HG03571 (cell line): ENCODE measurements at regions not wholly inside any gene's neighbourhood (a gene's known extent, or its start where the extent isn't known, plus 50 kb on each side); places are given as distances from the start of the nearest gene placed in this dataset.

Experiments
- ATAC-seq: cut with Tn5 transposase; IDR thresholded peaks from one replicate; pipeline ENCODE4 v1.9.1; 2021; ENCODE audit not compliant: unreplicated experiment

DNA sequence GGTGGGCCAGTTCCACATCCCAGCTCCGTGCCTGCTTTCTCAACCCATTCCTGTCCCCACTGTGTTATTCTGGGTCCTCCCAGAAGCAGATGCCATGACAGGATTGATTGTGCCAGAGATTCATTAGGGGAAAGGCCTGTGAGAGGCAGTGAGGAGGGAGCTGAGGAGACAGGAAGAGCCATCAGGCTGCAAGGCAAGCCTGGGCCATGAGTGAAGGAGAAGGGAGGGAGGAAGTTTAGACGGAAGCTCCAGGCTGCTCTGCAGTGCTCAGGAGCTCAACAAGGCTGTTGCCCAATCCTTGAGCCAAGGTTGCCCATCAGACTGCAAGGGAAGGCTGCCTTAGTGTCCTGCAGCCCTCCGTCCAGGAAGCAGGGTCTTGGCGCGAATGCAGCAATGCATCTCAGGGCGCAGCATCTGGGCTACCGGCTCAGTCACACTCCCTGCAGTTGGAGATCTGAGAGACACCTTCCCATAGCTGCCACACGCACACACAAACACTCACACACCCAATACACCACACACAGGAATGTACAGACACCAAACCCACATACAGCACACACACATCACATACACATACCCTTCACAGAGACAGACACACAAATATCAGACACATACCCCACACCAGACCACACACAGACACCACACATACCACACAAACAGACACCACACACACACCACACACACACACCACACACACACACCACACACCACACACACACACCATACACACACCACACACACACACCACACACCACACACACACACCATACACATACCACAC lies 139.5 kb upstream of the NDUFV2 start:
- ATAC-seq, result no peak

DNA sequence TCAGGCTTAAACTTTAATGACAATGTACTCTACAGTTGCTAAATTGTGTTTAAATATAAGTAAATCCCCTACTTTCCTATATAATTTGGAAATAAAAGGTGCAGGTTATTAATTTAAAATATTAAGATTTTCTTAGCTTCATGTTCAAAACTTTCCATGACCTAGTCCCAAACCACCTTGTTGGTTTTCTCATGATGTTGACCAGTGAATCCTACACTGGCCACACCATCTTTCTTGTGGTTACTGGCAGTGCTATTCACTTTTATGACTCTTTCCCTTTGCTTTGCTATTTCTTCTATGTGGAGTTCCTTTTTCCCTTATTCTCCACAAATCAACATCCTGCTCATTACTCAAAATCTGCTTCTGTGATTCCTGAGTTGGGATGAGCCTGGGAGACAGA lies 138.6 kb upstream of the NDUFV2 start:
- ATAC-seq, result no peak

DNA sequence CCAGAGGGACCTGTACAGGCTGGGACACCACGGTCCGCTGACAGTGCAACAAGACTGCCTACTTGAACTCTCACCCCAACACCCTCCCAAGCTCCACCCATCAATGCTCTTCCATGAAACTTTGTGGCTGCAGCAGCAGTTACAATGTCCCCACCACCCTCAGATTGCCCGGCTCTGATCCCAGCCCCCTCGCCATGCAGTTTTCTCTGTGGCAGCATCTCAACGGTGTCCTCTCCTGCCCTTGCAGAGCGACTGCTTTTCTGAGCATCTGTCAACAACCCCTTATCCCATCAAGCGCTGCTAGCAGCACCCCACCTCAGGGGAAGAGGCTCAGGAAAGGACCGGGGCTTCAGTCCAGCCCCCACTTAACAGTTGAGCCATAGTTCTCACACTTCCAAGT lies 137.1 kb upstream of the NDUFV2 start:
- no peak for ATAC-seq

DNA sequence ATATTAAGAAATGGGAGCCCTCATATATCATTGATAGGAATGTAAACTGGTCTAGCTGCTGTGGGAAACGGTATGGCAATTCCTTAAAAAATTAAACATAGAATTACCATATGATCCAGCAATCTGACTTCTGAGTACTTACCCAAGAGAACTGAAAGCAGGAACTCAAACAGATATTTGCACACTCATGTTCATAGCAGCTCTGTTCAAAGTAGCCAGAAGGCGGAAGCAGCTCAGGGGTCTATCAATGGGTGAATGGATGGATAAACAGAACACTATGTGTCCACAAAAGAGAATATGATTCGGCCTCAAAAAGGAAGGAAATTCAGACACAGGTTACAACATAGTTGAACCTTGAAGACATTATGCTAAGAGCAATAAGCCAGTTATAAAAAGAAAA lies 135.7 kb upstream of the NDUFV2 start:
- ATAC-seq, result no peak

DNA sequence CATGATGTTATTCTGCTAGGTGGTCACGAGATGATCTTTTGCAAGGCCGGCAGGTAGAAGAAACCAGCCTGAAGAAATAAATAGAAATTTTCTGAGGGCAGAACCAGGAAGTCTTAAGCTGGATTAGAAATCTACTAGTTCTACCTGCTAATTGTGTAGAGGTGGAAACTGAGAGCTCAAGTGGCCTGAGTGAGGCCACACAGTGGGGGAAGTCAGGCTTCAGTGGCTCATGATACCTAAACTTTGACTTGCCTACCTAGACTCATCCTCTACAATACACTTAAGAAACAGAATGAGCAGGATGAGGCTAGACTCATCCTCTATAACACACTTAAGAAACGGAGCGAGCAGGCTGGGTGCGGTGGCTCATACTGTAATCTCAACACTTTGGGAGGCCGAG lies 134.9 kb upstream of the NDUFV2 start:
- ATAC-seq, result no peak

DNA sequence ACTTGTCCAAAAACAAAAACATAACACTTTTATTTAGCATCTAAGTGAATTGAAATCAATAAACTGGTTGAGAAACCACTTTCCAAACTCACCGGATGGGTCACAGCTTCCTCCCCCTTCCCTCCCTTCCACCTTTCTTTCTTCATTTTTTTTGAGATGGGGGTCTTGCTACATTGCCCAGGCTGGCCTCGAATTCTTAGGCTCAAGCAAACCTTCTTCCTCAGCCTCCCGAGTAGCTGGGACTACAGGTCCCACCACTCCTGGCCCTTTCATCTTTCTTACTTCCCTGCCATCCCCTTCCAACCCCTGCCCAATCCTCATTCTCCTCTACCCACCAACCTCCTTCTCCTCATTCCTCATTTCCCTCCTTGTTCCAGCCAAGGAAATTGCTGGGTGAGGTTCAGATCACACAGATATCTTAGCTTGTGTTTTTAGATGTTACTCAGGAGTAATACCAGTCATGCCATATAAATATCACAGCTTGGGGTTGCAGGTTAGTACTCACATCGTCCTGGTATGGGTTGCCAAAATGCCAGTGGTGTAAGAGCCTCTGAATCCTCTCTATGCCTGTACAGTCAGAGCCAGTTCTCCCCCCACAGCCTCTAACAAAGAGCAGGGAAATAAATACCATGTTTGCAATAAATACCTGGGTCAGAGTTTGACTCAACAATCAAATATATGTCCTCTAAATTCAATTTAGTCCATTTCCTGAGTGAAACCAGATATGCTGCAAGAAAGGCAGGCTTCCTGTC lies 132.7 kb upstream of the NDUFV2 start:
- ATAC-seq, result no peak

DNA sequence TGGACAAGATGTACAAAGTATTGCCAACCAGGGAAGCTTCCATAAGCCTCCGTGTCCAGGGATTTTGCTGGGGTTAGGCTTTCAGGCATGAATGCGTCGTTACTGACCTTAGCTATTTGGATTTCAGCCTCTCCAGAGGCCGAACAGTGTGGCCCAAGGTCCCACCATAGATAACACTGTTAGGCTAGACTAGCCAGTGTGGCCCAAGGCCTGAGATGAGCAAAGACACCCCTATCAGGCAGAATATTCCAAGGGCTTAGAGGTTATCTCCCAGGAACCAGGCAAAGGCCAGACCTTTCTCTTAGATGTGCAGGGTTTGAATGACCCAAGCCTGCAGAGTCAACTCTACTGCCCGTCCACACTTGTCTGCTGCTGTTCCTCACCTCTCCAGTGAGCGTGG lies 131.7 kb upstream of the NDUFV2 start:
- ATAC-seq, result no peak

DNA sequence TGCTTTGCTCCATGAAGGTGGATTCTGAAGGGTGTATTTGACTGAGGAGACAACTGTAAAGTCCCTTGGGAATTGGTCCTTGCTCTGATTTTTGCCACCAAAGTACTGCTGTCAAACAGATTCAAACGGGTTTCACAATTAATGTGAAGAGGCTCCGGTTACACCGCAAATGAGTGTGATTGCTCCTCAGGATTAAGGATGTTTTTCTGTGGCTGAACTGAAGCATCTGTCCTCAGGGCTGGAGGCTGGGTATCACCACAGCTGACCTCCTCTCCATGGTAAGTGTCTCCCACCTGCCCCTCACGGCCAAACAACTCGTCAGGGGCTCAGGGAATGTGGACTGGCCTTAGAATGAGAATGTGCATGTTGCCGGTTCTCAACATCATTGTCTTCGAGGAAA lies 130.4 kb upstream of the NDUFV2 start:
- ATAC-seq, result no peak

DNA sequence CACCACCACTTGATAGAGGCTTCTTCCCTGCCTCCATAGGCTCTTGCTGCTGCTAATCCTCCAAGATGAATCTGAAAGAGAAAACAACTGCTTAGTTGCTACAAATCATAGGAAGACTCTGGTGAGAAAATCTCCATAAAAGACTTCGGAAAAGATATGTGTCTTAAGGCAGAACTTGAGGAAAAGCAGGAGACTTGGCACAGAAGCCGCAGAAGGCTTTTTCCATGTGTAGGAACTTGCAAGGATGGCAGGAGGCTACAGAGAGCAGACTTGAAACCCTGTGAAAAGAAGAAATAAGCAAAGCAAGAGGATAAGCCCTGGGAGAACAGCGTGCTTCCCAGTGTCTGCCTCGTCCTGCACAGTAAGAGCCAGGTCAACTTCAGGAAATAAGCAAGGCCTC lies 128.2 kb upstream of the NDUFV2 start:
- ATAC-seq, result no peak

DNA sequence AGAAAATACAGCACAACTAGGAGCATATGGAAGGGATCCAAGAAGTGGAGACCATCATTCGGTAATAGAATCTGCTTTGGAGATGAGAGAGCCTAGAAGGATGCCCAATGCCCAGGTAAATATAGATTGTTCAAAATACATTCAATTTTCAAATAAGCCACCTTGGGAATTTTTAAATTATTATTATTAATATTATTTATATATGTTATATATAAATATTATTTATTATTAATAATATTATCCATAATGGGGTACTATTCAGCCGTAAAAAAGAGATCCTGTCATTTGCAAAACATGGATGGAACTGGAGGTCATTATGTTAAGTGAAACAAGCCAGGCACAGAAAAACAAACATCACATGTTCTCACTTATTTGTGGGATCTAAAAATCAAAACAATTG lies 127.8 kb upstream of the NDUFV2 start:
- no peak for ATAC-seq

DNA sequence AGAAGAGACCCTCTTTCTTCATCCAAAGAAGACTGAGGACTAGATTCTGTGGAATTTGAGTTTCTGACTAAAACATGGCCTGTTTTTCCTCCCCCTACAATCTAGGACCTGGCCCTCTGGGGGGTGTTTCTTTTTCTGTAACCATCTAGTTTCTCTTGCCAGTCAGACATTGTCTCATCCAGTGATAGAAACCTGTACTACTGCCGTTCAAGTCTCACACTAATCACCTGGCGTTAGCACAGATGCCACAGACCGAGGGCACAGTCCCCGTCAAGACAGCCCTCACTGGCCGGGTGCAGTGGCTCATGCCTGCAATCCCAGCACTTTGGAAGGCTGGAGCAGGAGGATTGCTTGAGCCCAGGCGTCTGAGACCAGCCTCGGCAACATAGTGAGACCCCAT lies 126.9 kb upstream of the NDUFV2 start:
- ATAC-seq, result no peak

DNA sequence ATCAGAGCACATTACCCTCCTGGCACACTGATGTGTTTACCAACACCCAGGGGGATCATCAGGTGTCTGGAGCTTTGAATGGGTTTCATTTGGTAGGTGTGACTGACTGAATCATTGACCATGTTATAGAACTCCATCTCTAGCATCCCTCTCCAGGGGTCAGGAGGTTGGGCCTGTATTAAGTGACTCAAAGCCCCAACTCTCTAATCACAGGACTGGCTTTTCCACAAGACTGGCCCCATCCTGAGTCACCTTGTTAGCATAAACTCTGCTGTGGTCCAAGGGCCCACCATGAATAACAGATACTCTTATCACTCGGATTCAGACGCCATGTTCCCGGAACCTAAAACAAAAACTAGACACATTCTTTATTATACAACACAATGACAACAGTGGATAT lies 125.9 kb upstream of the NDUFV2 start:
- no peak for ATAC-seq

DNA sequence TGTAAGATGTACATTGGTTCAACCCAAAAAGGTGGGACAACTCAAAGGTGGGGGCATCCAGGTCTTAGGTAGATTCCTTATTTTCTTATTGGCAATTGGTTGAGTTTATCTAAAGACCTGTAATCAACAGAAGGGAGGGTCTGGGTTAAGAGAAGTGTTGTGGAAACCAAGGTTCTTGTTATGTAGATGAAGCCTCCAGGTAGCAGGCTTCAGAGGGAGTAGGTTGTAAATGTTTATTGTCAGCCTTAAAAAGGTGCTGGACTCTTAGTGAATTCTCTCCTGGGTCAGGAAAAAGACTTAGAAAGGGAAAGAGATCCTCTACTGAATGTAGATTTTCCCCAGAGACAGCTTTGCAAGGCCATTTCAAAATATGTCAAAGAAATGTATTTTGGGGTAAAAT lies 125.3 kb upstream of the NDUFV2 start:
- ATAC-seq, result no peak

DNA sequence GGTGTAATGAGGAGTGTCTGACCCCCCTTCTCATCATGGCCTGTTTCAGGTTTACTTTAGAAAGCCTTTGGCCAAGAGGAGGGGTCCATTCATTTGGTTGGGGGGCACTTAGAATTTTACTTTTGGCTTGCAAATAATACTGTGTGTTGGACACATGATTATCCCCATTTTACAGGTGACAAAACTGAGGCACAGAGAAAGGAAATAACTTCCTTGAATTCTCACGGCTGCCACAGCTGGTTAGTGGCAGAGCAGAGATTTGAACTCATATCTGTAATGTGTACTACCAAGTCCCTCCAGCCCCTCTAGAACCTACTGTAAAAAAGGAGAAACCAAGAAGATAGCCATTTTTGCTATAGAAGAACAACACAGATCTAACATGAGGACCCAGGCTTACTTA lies 124.8 kb upstream of the NDUFV2 start:
- no peak for ATAC-seq

DNA sequence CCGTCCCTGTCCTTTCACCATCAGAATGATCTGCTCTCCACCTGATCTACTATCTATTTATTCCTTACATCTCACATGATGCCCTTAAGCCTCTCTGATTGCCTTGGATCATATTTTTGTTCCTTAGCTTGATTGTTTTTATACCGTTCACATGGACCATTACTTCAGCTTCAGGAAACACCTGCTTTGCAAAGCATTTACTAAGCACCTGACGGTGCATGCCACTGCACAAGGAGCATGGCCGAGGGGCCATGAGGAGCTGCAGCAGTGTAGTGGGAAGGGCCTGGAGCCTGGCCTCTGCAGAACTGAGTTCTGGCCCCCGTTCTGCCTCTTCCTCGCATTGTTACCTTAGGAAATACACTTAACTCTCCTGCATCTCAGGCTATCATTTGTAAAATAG lies 124.1 kb upstream of the NDUFV2 start:
- ATAC-seq, result no peak

DNA sequence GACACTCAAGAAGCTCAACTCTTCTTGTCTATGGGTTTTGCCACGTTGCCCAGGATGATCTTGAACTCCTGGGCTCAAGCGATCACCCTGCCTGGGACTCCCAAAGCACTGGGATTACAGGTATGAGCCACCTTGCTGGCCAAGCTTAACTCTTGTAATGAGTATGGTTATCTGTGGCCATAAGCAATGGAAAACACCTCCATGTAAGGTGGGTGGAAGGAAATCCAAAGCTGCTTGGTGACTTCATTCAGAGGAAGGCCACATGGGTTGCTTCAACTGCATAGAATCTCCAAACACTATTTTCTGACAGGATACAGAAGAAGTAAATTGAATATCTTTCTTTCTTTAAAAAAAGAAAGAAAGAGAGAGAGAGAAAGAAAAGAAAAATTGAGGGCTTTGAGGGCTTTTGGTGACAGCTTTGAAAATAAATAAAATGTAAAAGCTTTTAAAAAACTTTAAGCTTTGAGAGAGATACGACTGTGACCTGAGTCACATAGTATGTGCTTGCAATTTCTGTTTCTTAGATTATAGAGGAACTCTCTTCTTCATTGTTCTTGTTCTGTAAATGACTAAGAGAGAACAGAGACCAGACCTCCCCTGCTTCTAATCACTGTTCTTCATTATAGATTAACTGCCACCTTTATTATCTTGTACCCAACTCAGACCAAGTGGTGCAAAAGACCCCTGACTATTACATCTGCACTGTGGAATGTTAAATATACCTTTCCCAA lies 123.1 kb upstream of the NDUFV2 start:
- ATAC-seq, result no peak

DNA sequence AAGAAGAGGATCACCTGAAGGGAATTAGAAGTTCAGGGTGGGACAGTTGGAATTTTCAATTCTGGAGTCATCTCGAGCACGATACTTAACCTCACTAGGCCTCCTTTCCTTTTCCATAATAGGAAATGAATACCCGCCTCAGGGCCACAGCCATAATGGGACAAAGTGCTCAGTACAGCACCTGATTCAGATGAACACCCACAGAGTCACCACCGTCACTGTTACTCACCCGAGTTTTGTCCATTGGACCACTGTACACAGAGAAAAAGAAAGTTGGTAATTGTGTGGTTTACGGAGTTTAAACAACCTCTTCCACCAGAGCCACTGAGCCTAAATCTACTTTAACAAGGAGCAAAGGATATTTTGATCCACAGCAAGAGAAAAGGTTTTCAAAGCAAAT lies 122.0 kb upstream of the NDUFV2 start:
- ATAC-seq, result no peak

DNA sequence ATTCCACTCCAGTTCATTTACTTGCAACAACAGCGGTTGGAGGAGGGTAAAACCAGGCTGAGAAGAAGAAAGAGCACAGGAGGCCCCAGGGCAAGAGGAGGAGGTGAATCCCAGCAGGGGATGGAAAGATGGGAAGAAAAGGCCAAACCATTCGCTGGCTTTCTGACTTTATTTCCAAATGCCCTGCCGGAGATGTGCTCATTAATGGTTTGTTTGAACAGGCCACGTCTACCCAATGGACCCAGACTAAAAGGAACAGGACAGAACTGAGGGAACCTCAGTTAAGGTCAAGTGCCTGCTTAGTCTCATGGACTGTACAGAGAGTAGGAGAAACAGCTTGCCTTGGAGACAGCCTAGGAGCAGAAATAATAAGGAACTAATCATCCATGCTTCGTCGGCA lies 121.6 kb upstream of the NDUFV2 start:
- ATAC-seq, result no peak

DNA sequence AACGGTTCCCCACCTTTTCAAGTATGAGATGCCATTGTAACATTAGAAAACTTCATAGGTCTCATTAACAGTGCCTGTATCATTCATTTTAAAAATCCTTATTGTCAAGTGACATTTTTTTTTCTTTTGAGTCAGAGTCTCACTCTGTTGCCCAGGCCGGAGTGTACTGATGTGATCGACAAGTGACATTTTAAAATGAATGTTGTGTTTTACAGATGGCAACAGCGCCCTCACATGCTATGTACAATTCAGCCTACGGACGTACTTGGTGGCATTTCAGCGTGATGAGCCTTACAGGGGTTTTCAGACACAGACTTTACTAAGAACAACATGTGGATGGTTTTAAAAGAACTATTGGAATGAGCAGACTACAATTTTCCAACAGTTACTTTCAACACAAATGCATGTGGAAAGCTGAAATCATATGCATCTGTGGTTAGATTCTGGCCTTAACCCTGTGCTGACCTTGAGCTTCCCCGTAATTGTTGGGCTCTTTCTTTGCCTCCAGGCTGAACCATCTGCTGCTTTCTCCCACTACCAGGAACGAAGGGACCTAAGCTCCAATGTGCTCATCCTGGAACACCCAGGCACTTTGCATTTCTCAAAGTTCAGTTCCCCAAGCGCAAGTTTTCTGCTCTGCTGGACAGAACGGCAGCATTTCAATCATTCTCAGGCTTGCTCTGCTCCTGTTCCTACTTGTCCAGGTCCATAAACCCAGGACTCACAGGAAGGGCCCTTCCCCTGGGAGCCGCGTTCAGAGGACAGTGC lies 119.9 kb upstream of the NDUFV2 start:
- ATAC-seq, result no peak

DNA sequence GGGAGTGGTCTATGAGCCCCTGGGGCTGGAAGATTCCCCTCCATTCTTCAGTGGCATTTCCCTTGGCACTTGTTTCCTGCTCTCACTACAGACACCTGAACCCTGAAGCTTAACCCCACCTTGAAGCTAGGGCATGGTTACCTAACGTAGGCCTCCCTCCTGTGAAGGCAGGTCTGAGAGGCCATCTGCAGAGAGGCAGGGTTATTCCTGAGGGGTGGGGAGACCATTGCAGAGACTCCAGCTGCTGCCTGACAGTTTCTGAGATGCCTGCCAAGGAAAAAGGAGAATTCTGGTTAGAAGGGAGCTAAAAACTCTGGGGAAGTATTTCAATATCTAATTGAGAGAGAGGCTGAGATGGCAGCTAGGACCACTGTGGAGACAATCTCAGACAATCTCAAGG lies 119.3 kb upstream of the NDUFV2 start:
- no peak for ATAC-seq

DNA sequence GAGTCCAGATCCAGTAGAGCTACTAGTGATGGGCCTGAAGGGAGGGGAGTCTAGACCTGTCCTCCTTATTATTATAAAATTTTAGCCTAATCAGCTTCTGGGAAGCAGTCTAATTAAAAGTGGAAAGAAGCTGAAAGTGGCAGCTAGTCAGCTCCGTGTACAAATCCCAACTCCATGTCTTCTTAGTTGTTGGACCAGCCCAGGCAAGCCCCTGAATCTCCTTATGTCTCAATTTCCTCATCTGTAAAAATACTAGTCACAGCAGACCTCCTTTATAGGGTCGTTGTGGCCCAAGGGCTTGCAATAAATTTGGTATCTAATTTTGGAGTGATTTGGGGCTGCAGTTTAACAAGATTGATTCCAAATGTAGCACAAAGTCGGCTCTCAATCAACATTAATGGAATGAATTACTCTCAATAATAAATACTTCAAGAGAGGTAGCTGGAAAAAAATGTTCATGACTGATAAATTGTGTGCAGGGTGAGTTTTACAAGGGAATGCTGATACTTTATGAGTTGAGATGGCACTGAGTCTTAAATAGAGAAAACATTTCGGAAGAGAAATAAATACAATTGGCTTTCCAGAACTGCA lies 118.3 kb upstream of the NDUFV2 start:
- ATAC-seq, result no peak
